ENCODE measurements at regions not wholly inside any gene's neighbourhood (a gene's known extent, or its start where the extent isn't known, plus 50 kb on each side); places are given as distances from the start of the nearest gene placed in this dataset.
"Not testable (repeated sequence)": the region's sequence is repeated elsewhere in the genome, so short reads cannot be mapped to it uniquely, and the experiment has no call there.

- DNase-seq (ENCODE audit: missing footprints) = no peak
- ATAC-seq = no peak
- intact Hi-C loops (cut with DNase I) = no loop called here
These were observed 50.2 kb downstream of the SMIM38 start for GRCh38 chr11:69205743-69206612.

DNA sequence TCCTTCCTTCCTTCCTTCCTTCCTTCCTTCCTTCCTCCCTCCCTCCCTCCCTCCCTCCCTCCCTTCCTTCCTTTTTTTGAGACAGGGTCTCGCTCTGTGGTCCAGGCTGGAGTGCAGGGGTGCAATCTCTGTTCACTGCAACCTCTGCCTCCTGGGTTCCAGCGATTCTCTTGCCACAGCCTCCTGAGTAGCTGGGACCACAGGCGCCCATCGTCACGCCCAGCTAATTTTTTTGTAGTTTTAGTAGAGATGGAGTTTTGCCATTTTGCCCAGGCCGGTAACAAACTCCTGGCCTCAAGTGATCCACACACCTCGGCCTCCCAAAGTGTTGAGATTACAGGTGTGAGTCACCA, 50.9 kb downstream of the SMIM38 start:
- ATAC-seq; DNase-seq (ENCODE audit: missing footprints); intact Hi-C loops (cut with DNase I): not testable (repeated sequence)

DNA sequence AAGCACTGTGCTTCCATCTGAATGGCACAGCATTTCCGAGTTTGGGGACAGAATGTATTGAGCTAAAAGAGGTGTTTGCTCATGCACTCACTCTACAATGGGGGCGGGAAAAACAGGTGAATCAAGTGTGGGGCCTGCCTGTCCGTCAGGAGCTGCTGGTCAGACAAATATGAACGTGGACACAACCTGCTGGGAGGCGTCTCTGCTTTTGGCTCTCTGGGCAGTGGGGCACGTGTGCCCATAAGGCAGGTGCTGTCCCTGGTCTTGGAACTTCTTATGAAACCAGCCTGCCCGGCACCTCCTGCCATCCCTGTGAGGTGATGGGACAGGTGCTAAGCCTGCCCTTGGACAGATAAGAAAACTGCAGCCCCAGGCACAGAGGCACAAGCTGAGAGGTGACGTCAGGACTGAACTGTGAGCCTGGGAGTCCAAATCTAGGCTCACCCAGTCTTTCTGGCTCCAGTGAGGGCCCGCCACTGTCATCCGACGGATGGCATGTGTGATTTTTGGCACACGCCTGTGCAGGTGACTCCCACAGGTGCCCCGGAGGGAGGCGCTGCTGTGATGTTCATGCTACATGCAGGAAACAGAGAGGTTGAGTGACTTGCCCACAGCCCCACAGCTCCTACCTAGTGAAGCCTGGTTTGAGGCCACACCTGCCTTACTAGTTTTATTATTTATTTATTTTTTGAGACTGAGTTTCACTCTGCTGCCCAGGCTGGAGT, 51.6 kb downstream of the SMIM38 start:
- intact Hi-C loops (cut with DNase I) = no loop called here
- DNase-seq (ENCODE audit: missing footprints) (no peak), ATAC-seq (no peak)

DNA sequence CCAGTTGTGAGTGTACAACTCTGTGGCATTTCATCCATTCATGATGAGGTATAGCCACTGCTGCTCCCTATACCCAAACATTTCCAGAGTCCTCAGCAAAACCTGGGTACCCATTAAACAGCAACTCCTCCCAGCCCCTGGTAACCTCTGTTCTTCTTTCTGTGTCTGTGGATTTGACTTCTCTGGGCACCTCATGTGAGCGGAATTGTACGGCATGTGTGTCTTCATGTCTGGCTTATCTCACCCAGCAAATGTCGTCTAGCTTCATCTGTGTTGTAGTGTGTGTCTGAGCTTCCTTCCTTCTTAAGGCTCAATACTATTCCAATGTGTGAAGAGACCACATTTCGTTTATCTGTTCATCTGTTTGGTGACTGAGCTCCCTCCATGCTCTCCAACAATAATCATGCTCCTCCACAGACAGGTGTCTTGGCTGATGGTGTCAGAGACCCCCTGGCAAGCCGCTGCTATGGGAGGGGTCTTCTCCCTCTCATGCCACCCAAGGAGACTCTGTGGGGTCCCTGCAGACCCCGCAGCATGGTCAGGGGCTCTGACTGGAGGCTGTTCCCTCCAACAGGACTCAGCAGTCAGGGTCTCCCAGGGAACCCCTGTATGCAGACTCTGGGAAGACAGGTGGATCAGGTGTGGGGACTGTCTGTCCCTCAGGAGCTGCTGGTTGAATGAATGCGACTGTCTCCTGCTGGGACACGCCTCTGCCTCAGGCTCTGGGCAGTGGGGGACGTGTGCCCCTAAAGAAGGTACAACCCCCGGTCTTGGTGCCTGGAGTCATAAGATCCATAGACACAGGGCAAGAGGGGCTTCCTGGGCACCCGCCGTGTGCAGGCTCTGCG, 52.7 kb downstream of the SMIM38 start:
- no peak for DNase-seq (ENCODE audit: missing footprints)
- intact Hi-C loops (cut with DNase I) = no loop called here
- no peak for ATAC-seq

- intact Hi-C loops (cut with DNase I) = no loop called here
- DNase-seq (ENCODE audit: missing footprints) (no peak), ATAC-seq (no peak)
These were observed 53.3 kb downstream of the SMIM38 start for GRCh38 chr11:69209038-69209350.

DNA sequence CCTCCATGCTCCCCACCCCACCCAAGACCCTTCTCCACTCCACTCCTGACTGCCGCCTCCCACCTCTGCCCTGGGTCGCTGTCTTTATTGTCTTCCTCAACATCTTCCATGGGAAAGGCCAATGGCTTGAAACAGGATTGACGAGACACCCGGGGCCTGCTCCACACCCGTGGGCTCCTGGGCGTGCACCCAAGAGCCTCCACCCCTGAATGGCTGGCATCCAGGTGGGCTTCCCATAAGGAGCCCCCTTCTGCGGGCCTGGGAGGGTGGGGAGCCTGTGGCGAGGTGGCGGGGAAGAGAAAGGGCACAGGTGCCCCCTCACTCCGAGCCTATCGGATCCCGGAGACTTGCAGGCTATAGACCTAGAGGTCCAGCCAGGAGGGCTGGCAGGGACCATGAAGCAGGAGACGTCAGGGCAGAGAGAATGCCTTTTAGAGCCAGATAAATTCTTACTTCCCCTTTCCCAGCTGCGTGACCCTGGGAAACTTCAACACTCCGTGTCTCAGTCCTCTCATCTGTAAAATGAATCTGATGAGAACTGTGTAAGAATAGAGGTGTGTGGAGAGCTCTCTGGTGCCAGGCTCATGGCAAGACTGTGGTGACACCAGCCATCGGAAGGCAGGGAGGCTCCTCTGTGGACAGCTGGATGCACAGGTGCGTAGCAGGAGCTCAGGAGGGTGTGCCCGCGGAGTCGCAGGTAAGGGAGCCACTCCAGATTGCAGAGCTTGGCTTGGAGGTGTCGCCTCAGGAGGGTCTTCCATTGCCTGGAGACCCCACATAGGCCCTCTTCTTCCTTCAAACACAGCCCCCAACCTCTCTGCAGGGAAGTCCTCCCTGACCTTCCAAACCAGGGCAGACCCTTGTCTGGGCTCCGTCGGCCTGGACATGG, 53.9 kb downstream of the SMIM38 start:
- intact Hi-C loops (cut with DNase I) = loop anchor here (10.0 kb wide), 1 partner anchor 105 kb away; no protein-coding TSS in a partner anchor
- ATAC-seq (no peak), DNase-seq (ENCODE audit: missing footprints) (no peak)

- DNase-seq (ENCODE audit: missing footprints) (no peak), ATAC-seq (peak; percentile 16)
- intact Hi-C loops (cut with DNase I) = loop anchor here (10.0 kb wide), 1 partner anchor 106 kb away; no protein-coding TSS in a partner anchor
These were observed 54.7 kb downstream of the SMIM38 start for GRCh38 chr11:69210310-69211035.

DNA sequence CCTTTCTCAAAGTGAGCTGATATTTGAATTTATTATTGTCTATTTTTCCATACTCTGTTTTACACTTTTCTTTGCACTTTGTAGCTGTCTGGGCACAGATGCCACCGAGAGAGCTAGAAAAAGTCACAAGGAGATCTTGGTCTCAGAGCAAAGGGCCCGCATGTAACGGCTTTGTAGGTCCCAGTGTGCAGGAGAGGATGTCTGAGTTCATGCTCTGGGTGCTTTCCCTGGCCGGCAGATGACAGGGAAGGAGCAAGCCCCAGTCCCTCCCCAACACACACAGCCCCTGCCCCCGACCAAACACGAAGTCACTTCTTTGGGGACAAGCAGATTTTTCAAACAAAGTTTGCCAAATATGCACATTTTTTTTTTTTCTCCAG, 55.8 kb downstream of the SMIM38 start:
- no peak for ATAC-seq
- intact Hi-C loops (cut with DNase I) = loop anchor here (10.0 kb wide), 1 partner anchor 107 kb away; no protein-coding TSS in a partner anchor
- no peak for DNase-seq (ENCODE audit: missing footprints)

DNA sequence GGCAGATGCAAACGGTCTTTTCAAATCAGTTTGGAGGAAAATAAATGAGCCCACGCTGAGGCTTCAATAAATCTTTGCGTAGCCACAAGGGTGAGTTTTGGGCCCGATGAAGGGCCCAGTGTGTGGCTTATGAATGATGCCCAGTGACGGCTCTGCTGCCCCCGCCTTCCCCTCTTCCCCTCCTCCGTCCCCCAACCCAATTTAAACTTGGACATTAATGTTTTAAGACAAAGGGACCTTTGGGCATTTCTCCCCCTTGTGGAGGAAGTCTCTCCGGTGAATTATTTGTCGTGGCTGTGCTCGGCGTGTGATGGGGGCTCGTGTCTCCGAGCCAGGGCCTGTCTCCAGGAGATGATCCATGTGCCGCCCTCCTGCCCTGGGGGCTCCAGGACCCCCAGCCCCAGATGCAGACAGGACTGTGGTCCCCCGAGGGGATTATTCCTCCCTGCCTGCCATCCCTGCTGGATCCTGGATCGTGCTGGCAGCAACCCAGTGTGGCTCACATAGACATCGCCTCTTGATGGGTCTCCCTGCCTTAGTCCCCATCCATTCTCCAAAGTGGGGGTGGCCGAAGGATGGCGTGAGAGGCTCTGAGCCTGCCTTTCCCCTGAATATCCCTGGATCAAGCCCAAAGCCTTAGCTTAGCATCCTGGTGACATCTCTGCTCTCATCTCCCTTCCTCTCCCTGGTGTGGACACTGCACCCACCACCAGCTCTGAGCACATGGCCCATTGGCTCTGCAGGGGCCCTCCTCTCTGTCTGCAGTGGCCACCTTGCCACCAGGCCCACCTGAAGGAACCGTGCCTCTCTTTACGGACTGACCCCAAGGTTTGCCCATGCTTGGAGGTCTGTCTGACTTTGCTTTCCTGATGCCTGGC, 56.4 kb downstream of the SMIM38 start:
- DNase-seq (ENCODE audit: missing footprints) (no peak), ATAC-seq (no peak)
- intact Hi-C loops (cut with DNase I) = loop anchor here (10.0 kb wide), 1 partner anchor 107 kb away; no protein-coding TSS in a partner anchor

DNA sequence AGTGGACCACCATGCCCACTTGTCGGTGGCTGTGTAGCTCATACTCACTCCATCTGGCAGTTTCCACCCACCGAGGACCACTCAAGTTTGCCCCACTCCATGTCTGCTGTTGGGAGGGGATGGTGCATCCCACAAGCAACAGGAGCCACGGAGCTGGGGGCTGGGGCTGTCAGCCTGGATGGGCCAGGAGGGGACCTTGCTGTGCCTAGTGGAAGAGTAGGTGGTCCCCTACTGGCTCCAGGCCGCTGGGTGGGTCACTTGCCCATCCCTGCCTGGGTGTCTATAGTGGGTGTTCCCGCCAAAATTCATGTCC, 57.0 kb downstream of the SMIM38 start:
- ATAC-seq = no peak
- no peak for DNase-seq (ENCODE audit: missing footprints)
- intact Hi-C loops (cut with DNase I) = loop anchor here (10.0 kb wide), 1 partner anchor 108 kb away; no protein-coding TSS in a partner anchor

GRCh38 chr11:69213316-69213715, 57.6 kb downstream of the SMIM38 start:
- no peak for ATAC-seq
- DNase-seq (ENCODE audit: missing footprints) = no peak
- intact Hi-C loops (cut with DNase I) = loop anchor here (10.0 kb wide), 1 partner anchor 109 kb away; no protein-coding TSS in a partner anchor

- DNase-seq (ENCODE audit: missing footprints) (no peak), ATAC-seq (no peak)
- intact Hi-C loops (cut with DNase I) = loop anchor here (10.0 kb wide), 1 partner anchor 109 kb away; no protein-coding TSS in a partner anchor
These were observed 58.2 kb downstream of the SMIM38 start for GRCh38 chr11:69213964-69214363.

GRCh38 chr11:69215216-69215615, 59.5 kb downstream of the SMIM38 start:
- ATAC-seq (no peak), DNase-seq (ENCODE audit: missing footprints) (no peak)
- intact Hi-C loops (cut with DNase I) = loop anchor here (10.0 kb wide), 1 partner anchor 110 kb away; no protein-coding TSS in a partner anchor

- DNase-seq (ENCODE audit: missing footprints) = no peak
- no peak for ATAC-seq
- intact Hi-C loops (cut with DNase I) = loop anchor here (10.0 kb wide), 1 partner anchor 111 kb away; no protein-coding TSS in a partner anchor
These were observed 60.2 kb downstream of the SMIM38 start for GRCh38 chr11:69215784-69216415.

- DNase-seq (ENCODE audit: missing footprints) = no peak
- ATAC-seq = no peak
- intact Hi-C loops (cut with DNase I) = loop anchor here (10.0 kb wide), 1 partner anchor 112 kb away; no protein-coding TSS in a partner anchor
These were observed 60.9 kb downstream of the SMIM38 start for GRCh38 chr11:69216647-69217051.
